Motor neuron (in vitro differentiated cells): ENCODE measurements at regions not wholly inside any gene's neighbourhood (a gene's known extent, or its start where the extent isn't known, plus 50 kb on each side); places are given as distances from the start of the nearest gene placed in this dataset.
"Not testable (repeated sequence)": the region's sequence is repeated elsewhere in the genome, so short reads cannot be mapped to it uniquely, and the experiment has no call there.

Experiments used
- ATAC-seq, 8 experiments: fragments of 200-7000 bp; cut with Tn5 transposase; replicated peaks in 6 of 8; 2 replicates each; pipeline ENCODE4 v1.8.0; 2021; ENCODE audit warnings: mild to moderate bottlenecking in 8 of 8, moderate library complexity in 8 of 8
- H3K27ac ChIP-seq, 2 donors: fragments of 250-450 bp; sonication (Bioruptor Pico); 2 replicates each; pipeline ENCODE4 v1.9.0; 2021; ENCODE audit warnings: antibody characterized with exemption in 2 of 2, mild to moderate bottlenecking in 2 of 2, moderate library complexity in 1 of 2
- H3K4me1 ChIP-seq, 2 donors: fragments of 250-450 bp; sonication (Bioruptor Pico); replicated peaks in 1 of 2; 2 replicates each; pipeline ENCODE4 v1.6.1; 2021; ENCODE audit warnings: antibody characterized with exemption in 2 of 2, mild to moderate bottlenecking in 2 of 2, moderate library complexity in 1 of 2
- H3K4me3 ChIP-seq, 5 donors: fragments of 250-450 bp; sonication (Bioruptor Pico); 2 replicates each; pipeline ENCODE4 v1.9.0; 2021; ENCODE audit warnings: antibody characterized with exemption in 5 of 5, mild to moderate bottlenecking in 5 of 5, moderate library complexity in 4 of 5
- WGBS, 10 experiments: fragments of 450-650 bp; shearing (Covaris generic); methylation state at CpG; one replicate each; pipeline ENCODE4 v1.0.0; 2022; 5-methylcytosine and 5-hydroxymethylcytosine counted together
- in situ Hi-C, 9 experiments: fragments of 400-800 bp; cut with MboI; loops; one replicate each; pipeline ENCODE4 v1.15.0; 2021; ENCODE audit warnings: low sequenced_read_pairs in 9 of 9, low pct_unique_long_range_greater_than_20kb in 2 of 9; ENCODE audit not compliant: unreplicated experiment in 9 of 9

DNA sequence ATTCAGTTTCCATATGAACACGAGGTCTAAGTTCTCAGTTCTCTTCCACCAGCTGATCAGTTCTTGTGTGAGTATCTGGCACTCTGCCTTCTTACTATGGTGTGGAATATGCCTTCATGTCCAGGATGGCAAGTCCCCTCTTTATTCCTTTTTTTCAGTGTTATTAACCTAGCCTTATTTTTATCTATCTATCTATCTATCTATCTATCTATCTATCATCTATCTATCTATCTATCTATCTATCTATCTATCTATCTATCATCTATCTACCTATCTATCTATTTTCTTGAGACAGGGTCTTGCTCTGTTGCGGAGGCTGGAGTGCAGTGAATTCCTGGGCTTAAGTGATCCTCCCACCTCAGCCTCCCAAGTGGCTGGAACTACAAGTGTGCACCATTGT is 329.2 kb upstream of the TNRC6C start:
- H3K4me1 ChIP-seq, H3K27ac ChIP-seq, H3K4me3 ChIP-seq, ATAC-seq, in situ Hi-C loops: not testable (repeated sequence)
- 30 to 100% (median 79%) methylated on average over 1 to 2 of the region's 2 CpGs for WGBS, 10 experiments

DNA sequence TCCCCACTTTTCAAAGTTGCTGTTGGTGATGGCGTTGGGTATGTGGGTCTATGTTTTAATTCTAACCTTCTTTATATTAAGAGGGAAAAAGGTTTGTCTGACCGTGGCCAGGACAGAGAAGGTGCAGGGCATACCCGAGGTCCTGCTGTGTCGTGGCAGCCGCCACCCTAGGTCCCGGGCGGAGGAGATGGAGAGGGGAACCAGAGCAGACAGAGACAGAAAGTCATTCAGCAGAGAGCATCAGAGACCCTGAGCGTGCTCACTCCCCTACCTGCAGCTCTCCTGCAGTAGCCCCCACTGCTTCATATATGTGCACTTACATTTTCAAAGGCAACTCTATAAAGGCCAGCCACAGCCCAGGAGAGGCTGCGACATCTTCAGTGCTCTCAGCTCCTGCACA is 327.2 kb upstream of the TNRC6C start:
- Histone ChIP-seq H3K4me3 (no peak overlapping the region), H3K4me1 (peaks cover 0 to 7% of the 10 kb centered on the region in 2 donors), H3K27ac (no peak overlapping the region)
- 70 to 100% (median 79%) methylated on average over 2 to 6 of the region's 9 CpGs; no CpG with 5 or more reads in 3 of the 10 experiments for WGBS, 10 experiments
- in situ Hi-C loops, result no loop called here
- no peak for ATAC-seq

DNA sequence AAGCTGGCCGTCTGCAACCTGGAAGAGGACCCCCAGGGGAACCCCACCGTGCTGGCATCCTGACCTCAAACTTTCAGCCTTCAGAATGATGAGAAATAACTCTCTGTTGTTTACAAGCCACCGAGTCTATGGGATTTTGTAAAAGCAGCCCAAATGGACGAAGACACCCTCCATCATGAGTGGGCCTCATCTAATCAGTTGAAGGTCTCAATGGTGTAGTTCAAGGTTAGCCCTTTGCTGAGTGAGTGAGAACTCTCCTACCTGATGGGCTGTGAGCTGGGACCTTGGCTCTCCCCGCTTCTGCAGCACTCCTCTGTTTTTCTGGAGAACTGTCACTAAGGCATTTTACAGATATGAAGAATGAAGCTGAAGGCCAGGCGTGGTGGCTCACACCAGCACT is 325.9 kb upstream of the TNRC6C start:
- in situ Hi-C loops, result no loop called here
- WGBS, 10 experiments, result 20 to 100% (median 68%) methylated on average over 1 to 5 of the region's 6 CpGs; no CpG with 5 or more reads in 4 of the 10 experiments
- Histone ChIP-seq H3K4me3 (no peak overlapping the region), H3K27ac (no peak overlapping the region), H3K4me1 (peaks cover 13 to 18% of the 10 kb centered on the region in 2 donors)
- no peak for ATAC-seq

DNA sequence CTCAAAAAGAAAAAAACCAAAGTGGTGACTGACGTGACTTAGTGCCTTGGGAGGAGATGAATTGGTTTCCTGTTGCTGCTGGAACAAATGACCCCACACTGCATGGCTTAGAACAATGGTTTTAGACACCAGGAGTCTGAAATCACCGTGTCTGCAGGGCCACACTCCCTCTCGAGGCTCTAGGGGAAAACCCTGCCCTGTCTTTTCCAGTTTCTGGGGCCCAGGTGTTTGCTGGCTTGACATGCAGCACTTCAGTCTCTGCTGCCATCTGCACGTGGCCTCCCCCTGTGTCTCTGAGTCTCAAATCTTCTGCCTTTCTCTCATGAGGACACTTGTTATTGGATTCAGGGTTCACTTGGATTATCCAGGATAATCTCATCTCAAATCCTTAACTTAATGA is 323.8 kb upstream of the TNRC6C start:
- Histone ChIP-seq H3K27ac (no peak overlapping the region), H3K4me3 (no peak overlapping the region), H3K4me1 (peaks cover 32 to 36% of the 10 kb centered on the region in 2 donors)
- 47 to 88% (median 58%) methylated on average over 1 to 4 of the region's 4 CpGs; no CpG with 5 or more reads in 6 of the 10 experiments for WGBS, 10 experiments
- no peak for ATAC-seq
- in situ Hi-C loops, result no loop called here

- WGBS, 10 experiments, result 0 to 100% (median 80%) methylated on average over 1 of the region's 4 CpGs; no CpG with 5 or more reads in 6 of the 10 experiments
- in situ Hi-C loops, result no loop called here
- Histone ChIP-seq H3K27ac (no peak overlapping the region), H3K4me3 (no peak overlapping the region), H3K4me1 (peaks cover 32 to 36% of the 10 kb centered on the region in 2 donors)
- ATAC-seq, result no peak
Measured at GRCh38 chr17:77635176-77635575, 323.3 kb upstream of the TNRC6C start.

GRCh38 chr17:77635785-77636184 is 322.7 kb upstream of the TNRC6C start:
- ATAC-seq, H3K27ac ChIP-seq, H3K4me3 ChIP-seq, in situ Hi-C loops: not testable (repeated sequence)
- H3K4me1 ChIP-seq, result peaks cover 32 to 36% of the 10 kb centered on the region in 2 donors
- WGBS, 10 experiments, result 28 to 100% (median 85%) methylated on average over 1 to 3 of the region's 3 CpGs; no CpG with 5 or more reads in 3 of the 10 experiments

DNA sequence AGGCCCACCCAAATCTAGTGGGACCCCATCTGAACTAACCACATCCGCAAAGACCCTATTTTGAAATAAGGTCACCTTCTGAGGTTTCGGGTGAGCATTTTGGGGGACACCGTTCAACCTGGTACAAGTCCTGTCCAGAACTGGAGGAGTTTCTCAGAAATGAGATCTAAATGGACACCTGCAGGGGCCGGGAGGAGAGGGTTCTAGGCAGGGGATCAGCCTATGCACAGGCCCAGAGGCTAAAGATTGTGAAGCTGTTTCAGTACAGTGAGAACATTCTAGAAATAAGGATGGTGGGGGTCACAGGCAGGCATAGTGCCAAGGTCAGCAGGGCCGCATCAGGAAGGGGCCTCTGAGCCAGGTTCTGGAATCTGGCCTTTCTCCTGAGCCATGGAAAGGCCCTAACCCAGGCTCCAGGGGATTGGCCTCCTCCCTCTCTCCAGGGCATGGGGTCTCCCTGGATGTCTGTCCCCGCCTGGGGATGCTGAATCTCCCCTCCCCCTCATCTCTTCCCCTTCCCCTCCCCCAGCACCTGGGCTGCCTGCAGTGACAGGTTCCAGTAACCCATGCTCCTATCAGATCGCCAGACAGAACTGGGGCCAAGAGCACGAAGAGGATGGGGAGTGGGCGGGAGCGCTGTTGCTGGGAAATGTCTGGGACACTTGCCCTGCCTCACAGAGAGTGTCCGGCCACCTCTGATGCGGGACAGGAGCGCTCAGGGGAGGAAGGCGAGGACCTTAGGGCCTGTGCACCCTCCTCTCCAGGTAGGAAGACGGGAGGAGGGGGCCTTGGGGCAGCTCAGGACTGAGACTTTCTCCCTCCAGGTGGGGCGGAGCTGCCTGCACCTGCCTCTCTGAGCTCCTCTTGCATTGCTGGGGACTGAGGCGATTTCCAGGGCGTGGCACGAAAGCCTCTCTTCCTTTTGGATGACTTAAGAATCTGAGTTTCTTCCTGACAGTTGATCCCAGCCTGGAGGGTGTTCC is 321.4 kb upstream of the TNRC6C start:
- Histone ChIP-seq H3K4me1 (peaks cover 32 to 36% of the 10 kb centered on the region in 2 donors), H3K4me3 (no peak overlapping the region), H3K27ac (peak overlapping the region; percentile 65 to 73)
- in situ Hi-C loops, result no loop called here
- 20 to 100% (median 71%) methylated on average over 1 to 6 of the region's 19 CpGs; no CpG with 5 or more reads in 1 of the 10 experiments for WGBS, 10 experiments
- peak in 6 of 8 experiments; percentile 15 to 40 (median 33) for ATAC-seq

GRCh38 chr17:77637818-77638575 is 320.5 kb upstream of the TNRC6C start:
- peaks cover 32 to 36% of the 10 kb centered on the region in 2 donors for H3K4me1 ChIP-seq
- ATAC-seq, result peak in 6 of 8 experiments; percentile 37 to 98 (median 98)
- 12 to 83% (median 34%) methylated on average over 1 to 4 of the region's 16 CpGs; no CpG with 5 or more reads in 1 of the 10 experiments for WGBS, 10 experiments
- in situ Hi-C loops, result no loop called here
- no peak overlapping the region for H3K4me3 ChIP-seq
- peak overlapping the region; percentile 65 to 73 for H3K27ac ChIP-seq

DNA sequence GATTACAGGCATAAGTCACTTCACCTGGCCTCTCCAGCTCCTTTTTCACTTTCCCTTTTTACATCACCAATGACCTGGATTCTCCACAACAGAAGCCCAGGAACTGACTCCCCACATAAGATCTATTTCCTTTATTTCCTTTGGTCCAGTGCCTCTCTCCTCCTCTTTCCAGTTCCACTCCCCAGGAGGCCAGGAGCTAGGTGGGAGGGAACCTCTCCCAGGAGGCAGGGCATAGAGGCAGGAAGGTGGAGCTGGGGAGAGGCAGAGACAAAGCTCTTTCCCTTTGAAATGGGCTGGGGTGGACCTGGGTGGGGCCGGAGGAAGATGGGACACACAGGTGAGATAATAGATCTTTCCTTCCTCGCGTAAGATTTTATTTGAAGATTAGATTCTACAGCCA is 318.3 kb upstream of the TNRC6C start:
- Histone ChIP-seq H3K4me1 (peaks cover 38 to 48% of the 10 kb centered on the region in 2 donors), H3K27ac (no peak overlapping the region), H3K4me3 (no peak overlapping the region)
- in situ Hi-C loops, result no loop called here
- 58 to 100% (median 74%) methylated on average over 1 to 3 of the region's 3 CpGs; no CpG with 5 or more reads in 6 of the 10 experiments for WGBS, 10 experiments
- ATAC-seq, result no peak

- WGBS, 10 experiments, result 67 to 100% (median 95%) methylated on average over 1 to 5 of the region's 8 CpGs; no CpG with 5 or more reads in 5 of the 10 experiments
- H3K4me3 ChIP-seq, result no peak overlapping the region
- peaks cover 38 to 52% of the 10 kb centered on the region in 2 donors for H3K4me1 ChIP-seq
- no peak for ATAC-seq
- no peak overlapping the region for H3K27ac ChIP-seq
- in situ Hi-C loops, result no loop called here
Measured at GRCh38 chr17:77640916-77641605, 317.4 kb upstream of the TNRC6C start.

- 60 to 100% (median 100%) methylated on average over 1 of the region's 4 CpGs; no CpG with 5 or more reads in 7 of the 10 experiments for WGBS, 10 experiments
- no peak overlapping the region for H3K27ac ChIP-seq
- peaks cover 36 to 48% of the 10 kb centered on the region in 2 donors for H3K4me1 ChIP-seq
- no peak for ATAC-seq
- in situ Hi-C loops, result no loop called here
- H3K4me3 ChIP-seq, result no peak overlapping the region
Measured at GRCh38 chr17:77641718-77642117, 316.8 kb upstream of the TNRC6C start.

GRCh38 chr17:77644181-77645071 is 314.1 kb upstream of the TNRC6C start:
- H3K4me3 ChIP-seq, result no peak overlapping the region
- peak in 3 of 8 experiments; percentile 21 to 52 (median 22) for ATAC-seq
- H3K27ac ChIP-seq, result no peak overlapping the region
- peaks cover 9 to 22% of the 10 kb centered on the region in 2 donors for H3K4me1 ChIP-seq
- WGBS, 10 experiments, result 53 to 100% (median 77%) methylated on average over 1 to 7 of the region's 15 CpGs; no CpG with 5 or more reads in 3 of the 10 experiments
- in situ Hi-C loops, result no loop called here
